ENCODE measurements at regions not wholly inside any gene's neighbourhood (a gene's known extent, or its start where the extent isn't known, plus 50 kb on each side); places are given as distances from the start of the nearest gene placed in this dataset.

DNA sequence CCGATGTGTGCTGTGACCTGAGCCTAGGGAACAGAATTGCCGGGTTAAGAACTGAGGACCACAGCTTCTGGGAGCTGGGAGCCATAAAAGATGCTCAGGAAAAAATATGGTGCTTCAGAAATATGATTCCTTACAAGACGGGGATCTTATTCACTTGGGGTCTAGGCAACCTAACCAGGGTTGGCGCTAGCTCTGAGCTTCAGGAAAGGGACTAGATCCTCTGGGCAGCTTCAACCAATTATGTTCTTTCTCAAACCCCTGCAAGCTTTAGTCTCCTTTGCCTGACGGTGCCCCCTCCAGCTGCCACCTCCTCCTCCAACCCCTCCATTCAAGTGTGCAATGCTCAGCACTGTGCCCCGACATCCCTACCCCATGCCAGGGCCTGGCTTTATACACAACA, 634.1 kb upstream of the CADM1 start:
- Mint-ChIP-seq H3K4me3 (ENCODE audit: unreplicated experiment) (no peak overlapping the region), H3K9me3 (ENCODE audit: unreplicated experiment) (no peaks in the 10 kb centered on the region), H3K4me1 (ENCODE audit: unreplicated experiment) (no peaks in the 10 kb centered on the region), H3K27me3 (ENCODE audit: unreplicated experiment) (peaks cover 10% of the 10 kb centered on the region), H3K36me3 (ENCODE audit: unreplicated experiment) (no peaks in the 10 kb centered on the region), H3K27ac (ENCODE audit: unreplicated experiment) (no peak overlapping the region)
- no peak for DNase-seq (ENCODE audit: extremely low spot score, unreplicated experiment)
- TF ChIP-seq CTCF (IDR thresholded peaks at IDR 0.05): no peak

GRCh38 chr11:116137753-116138152, 633.5 kb upstream of the CADM1 start:
- DNase-seq (ENCODE audit: extremely low spot score, unreplicated experiment): no peak
- Mint-ChIP-seq H3K27me3 (ENCODE audit: unreplicated experiment) (peaks cover 10% of the 10 kb centered on the region), H3K4me3 (ENCODE audit: unreplicated experiment) (no peak overlapping the region), H3K27ac (ENCODE audit: unreplicated experiment) (no peak overlapping the region), H3K4me1 (ENCODE audit: unreplicated experiment) (no peaks in the 10 kb centered on the region), H3K9me3 (ENCODE audit: unreplicated experiment) (no peaks in the 10 kb centered on the region), H3K36me3 (ENCODE audit: unreplicated experiment) (no peaks in the 10 kb centered on the region)
- TF ChIP-seq CTCF (IDR thresholded peaks at IDR 0.05): no peak

- Mint-ChIP-seq H3K36me3 (ENCODE audit: unreplicated experiment) (no peaks in the 10 kb centered on the region), H3K27ac (ENCODE audit: unreplicated experiment) (no peak overlapping the region), H3K27me3 (ENCODE audit: unreplicated experiment) (peaks cover 10% of the 10 kb centered on the region), H3K4me1 (ENCODE audit: unreplicated experiment) (no peaks in the 10 kb centered on the region), H3K4me3 (ENCODE audit: unreplicated experiment) (no peak overlapping the region), H3K9me3 (ENCODE audit: unreplicated experiment) (no peaks in the 10 kb centered on the region)
- DNase-seq (ENCODE audit: extremely low spot score, unreplicated experiment): peak; percentile 67
- no peak for TF ChIP-seq CTCF (IDR thresholded peaks at IDR 0.05)
Observed at GRCh38 chr11:116136987-116137674, 632.9 kb upstream of the CADM1 start.

- H3K36me3 Mint-ChIP-seq (ENCODE audit: unreplicated experiment): no peaks in the 10 kb centered on the region
- no peaks in the 10 kb centered on the region for H3K9me3 Mint-ChIP-seq (ENCODE audit: unreplicated experiment)
- H3K27me3 Mint-ChIP-seq (ENCODE audit: unreplicated experiment): peaks cover 8% of the 10 kb centered on the region
- no peak for DNase-seq (ENCODE audit: extremely low spot score, unreplicated experiment)
- no peak for TF ChIP-seq CTCF (IDR thresholded peaks at IDR 0.05)
- no peaks in the 10 kb centered on the region for H3K4me1 Mint-ChIP-seq (ENCODE audit: unreplicated experiment)
- no peak overlapping the region for H3K27ac Mint-ChIP-seq (ENCODE audit: unreplicated experiment)
- no peak overlapping the region for H3K4me3 Mint-ChIP-seq (ENCODE audit: unreplicated experiment)
Observed at GRCh38 chr11:116135891-116136290, 631.7 kb upstream of the CADM1 start.

GRCh38 chr11:116134450-116134849, 630.2 kb upstream of the CADM1 start:
- H3K4me1 Mint-ChIP-seq (ENCODE audit: unreplicated experiment): no peaks in the 10 kb centered on the region
- H3K27ac Mint-ChIP-seq (ENCODE audit: unreplicated experiment): no peak overlapping the region
- no peak for DNase-seq (ENCODE audit: extremely low spot score, unreplicated experiment)
- H3K4me3 Mint-ChIP-seq (ENCODE audit: unreplicated experiment): no peak overlapping the region
- H3K36me3 Mint-ChIP-seq (ENCODE audit: unreplicated experiment): no peaks in the 10 kb centered on the region
- H3K9me3 Mint-ChIP-seq (ENCODE audit: unreplicated experiment): no peaks in the 10 kb centered on the region
- peaks cover 8% of the 10 kb centered on the region for H3K27me3 Mint-ChIP-seq (ENCODE audit: unreplicated experiment)
- TF ChIP-seq CTCF (IDR thresholded peaks at IDR 0.05): no peak
